Activated T-helper 2 cell treated with anti-CD3 and anti-CD28 coated beads, Interferon-gamma antibody, Interleukin-2, Interleukin-4, amounts not matched to agents 10 μg/mL and 5 μg/mL and 100 μg/mL, durations not matched to agents 14 hours and 24 hours and 36 hours (primary cell): ENCODE measurements at regions not wholly inside any gene's neighbourhood (a gene's known extent, or its start where the extent isn't known, plus 50 kb on each side); places are given as distances from the start of the nearest gene placed in this dataset.

Source experiments
- DNase-seq: peaks from one replicate; pipeline ENCODE4 v3.0.0; 2021; ENCODE audit warnings: low spot score
- H3K27ac Mint-ChIP-seq: one replicate; pipeline ENCODE4 v1.8.0; 2021; ENCODE audit warnings: mixed read lengths
- H3K27me3 Mint-ChIP-seq: one replicate; pipeline ENCODE4 v1.8.0; 2021; ENCODE audit warnings: low read depth, mixed read lengths
- H3K36me3 Mint-ChIP-seq: one replicate; pipeline ENCODE4 v1.8.0; 2021; ENCODE audit warnings: low read depth, mixed read lengths
- H3K4me1 Mint-ChIP-seq: one replicate; pipeline ENCODE4 v1.8.0; 2021; ENCODE audit warnings: low read depth, mixed read lengths
- H3K4me3 Mint-ChIP-seq: one replicate; pipeline ENCODE4 v1.8.0; 2021; ENCODE audit warnings: low read depth, mild to moderate bottlenecking, moderate library complexity, mixed read lengths
- H3K9me3 Mint-ChIP-seq: one replicate; pipeline ENCODE4 v1.8.0; 2021; ENCODE audit warnings: mixed read lengths
- intact Hi-C: fragments of 100-400 bp; cut with micrococcal nuclease; formaldehyde crosslinking; loops from one replicate; pipeline ENCODE4 v1.15.1; 2023

DNA sequence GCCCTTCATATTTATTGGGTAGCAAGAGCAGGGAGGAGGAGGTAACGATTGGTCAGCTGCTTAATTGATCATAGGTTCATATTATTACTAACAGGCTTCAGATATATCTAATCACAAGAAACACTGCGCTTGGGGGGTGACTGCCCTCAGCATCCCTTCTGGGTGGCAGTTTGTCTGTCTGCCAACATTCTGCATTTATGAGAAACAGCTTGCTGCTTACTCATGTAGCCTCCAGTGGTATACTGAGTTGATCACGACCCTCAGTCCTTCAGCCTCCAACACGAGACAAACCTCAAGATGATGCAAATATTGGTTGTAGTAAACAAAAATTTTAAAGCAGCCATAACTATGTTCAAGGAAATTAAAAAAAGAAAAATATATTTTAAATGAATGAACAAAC, 657.8 kb upstream of the PHF14 start:
- Mint-ChIP-seq H3K27me3 (no peaks in the 10 kb centered on the region), H3K9me3 (peaks cover 16% of the 10 kb centered on the region), H3K4me3 (no peak overlapping the region), H3K27ac (no peak overlapping the region), H3K4me1 (no peaks in the 10 kb centered on the region), H3K36me3 (no peaks in the 10 kb centered on the region)
- intact Hi-C loops: no loop called here
- DNase-seq: no peak

DNA sequence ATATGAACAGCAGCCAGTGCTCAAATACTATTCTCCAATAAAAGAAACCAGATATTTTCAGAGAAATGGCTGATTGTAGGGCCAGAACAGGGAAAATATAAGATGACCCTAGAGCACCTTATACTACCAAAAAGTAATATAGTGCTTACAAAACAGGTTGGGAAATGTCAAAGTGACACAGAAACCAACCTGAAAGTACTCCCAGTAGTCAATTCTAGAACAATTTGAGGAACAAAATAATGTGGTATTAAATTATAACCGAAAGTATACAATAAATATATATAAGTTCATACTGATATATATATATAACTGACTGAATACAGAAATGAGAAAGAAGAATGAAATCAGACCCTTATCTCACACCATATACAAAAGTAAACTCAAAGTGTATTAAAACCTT, 657.2 kb upstream of the PHF14 start:
- Mint-ChIP-seq H3K27me3 (no peaks in the 10 kb centered on the region), H3K4me1 (no peaks in the 10 kb centered on the region), H3K36me3 (no peaks in the 10 kb centered on the region), H3K4me3 (no peak overlapping the region), H3K9me3 (peaks cover 16% of the 10 kb centered on the region), H3K27ac (no peak overlapping the region)
- no peak for DNase-seq
- intact Hi-C loops: no loop called here

DNA sequence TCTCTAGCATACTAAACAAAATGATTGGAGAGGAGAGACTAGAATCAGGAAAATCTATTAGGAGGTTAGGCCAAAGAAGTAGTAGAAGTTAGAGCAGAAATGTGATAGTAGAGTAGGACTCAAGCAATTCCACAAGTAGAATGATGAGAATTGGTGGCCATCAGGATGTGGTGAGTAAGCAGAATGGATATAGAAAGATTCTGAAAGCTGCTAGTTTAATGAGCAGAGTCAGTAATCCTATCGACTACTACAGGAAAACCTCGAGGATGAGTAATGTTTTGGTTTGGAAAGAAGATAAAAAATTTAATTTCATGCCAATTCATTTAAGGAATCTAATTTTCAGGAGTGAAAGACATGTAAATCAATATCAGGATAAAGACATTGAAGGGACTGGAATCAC, 648.3 kb upstream of the PHF14 start:
- H3K9me3 Mint-ChIP-seq: peaks cover 6% of the 10 kb centered on the region
- H3K27me3 Mint-ChIP-seq: no peaks in the 10 kb centered on the region
- intact Hi-C loops: no loop called here
- H3K36me3 Mint-ChIP-seq: no peaks in the 10 kb centered on the region
- no peak overlapping the region for H3K27ac Mint-ChIP-seq
- DNase-seq: no peak
- no peaks in the 10 kb centered on the region for H3K4me1 Mint-ChIP-seq
- H3K4me3 Mint-ChIP-seq: no peak overlapping the region

DNA sequence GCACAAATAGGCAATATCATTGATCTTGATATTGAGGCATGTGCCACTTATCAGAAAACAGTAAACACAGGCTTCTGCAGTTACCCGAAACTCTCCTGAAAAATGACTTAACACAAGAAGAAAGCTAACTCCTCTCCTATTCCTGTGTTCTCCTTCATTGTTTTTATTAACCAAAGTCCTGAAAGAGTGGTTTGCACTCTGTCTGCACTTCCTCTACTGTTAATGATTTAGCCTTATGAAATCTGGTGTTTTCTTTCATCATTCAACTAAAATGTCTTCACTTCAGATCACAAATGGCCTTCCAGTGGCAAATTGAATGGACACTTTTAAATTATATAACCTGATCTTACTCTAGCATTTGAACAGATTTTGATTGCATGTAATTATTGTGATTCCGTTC, 630.6 kb upstream of the PHF14 start:
- H3K27me3 Mint-ChIP-seq: no peaks in the 10 kb centered on the region
- H3K4me3 Mint-ChIP-seq: no peak overlapping the region

DNA sequence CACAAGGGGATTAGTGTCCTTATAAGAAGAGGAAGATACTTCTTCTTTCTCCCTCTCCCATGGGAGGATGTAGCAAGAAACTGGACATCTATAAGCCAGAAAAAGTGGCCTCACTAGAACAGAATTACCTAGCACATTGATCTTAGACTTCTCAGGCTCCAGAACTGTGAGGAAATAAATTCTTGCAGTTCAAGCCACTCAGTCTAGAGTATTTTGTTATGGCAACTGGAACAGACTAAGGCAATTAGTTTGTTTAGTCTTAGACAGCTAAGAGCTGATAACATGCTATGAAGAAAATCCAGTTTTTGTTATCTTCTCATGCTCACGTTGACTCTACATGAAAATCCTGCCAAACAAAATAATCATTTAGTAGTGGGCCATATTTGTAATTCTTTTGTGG, 627.6 kb upstream of the PHF14 start:
- Mint-ChIP-seq H3K27ac (no peak overlapping the region), H3K36me3 (no peaks in the 10 kb centered on the region), H3K9me3 (peaks cover 3% of the 10 kb centered on the region), H3K4me1 (no peaks in the 10 kb centered on the region), H3K27me3 (no peaks in the 10 kb centered on the region), H3K4me3 (no peak overlapping the region)
- no peak for DNase-seq
- intact Hi-C loops: no loop called here

More for the DNA sequence above, 630.6 kb upstream of the PHF14 start:
- peaks cover 3% of the 10 kb centered on the region for H3K9me3 Mint-ChIP-seq
- DNase-seq: no peak
- H3K36me3 Mint-ChIP-seq: no peaks in the 10 kb centered on the region
- H3K4me1 Mint-ChIP-seq: no peaks in the 10 kb centered on the region
- intact Hi-C loops: no loop called here
- H3K27ac Mint-ChIP-seq: no peak overlapping the region

DNA sequence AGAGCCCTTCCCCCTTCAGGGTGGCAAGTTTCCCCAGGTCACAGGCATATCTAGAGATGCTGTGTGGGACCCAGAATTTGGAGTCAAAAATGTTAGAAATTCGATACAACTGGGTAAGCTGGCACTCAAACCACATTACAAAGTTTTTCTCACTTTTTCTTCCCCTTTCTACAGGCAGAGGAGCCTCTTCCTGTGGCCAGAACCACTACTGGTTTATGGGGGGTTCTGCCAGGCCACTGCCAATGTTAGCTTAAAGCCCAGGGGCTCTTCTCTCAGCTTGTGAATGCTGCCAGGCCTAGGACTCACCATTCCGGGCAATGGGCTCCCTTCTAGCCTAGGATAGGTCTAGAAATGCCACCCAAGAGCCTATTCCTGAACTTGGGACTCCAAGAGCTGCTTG, 617.9 kb upstream of the PHF14 start:
- intact Hi-C loops: no loop called here
- Mint-ChIP-seq H3K9me3 (peaks cover 27% of the 10 kb centered on the region), H3K27me3 (no peaks in the 10 kb centered on the region), H3K36me3 (no peaks in the 10 kb centered on the region), H3K27ac (no peak overlapping the region), H3K4me3 (no peak overlapping the region), H3K4me1 (no peaks in the 10 kb centered on the region)
- no peak for DNase-seq

DNA sequence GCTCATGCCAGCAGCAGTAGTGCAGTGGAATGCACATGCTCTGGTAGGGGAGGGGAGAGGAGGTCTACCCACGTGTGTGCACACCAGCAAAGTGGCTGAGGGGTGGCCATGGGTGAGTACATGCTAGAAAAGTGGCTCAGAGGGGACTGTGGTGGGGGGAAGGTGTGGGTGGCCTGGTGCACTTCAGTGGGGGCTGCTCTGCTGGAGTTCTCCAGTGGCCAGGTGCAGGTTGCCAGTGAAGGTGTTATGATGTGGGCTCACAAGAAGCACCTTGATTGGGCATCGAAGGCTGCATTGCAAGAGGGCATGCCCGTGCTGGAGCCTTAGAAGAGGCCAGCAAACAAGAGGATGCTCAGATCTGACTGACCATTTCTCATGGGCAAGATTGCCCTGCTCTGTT, 613.6 kb upstream of the PHF14 start:
- Mint-ChIP-seq H3K27me3 (no peaks in the 10 kb centered on the region), H3K4me3 (no peak overlapping the region), H3K27ac (no peak overlapping the region), H3K9me3 (peaks cover 19% of the 10 kb centered on the region), H3K36me3 (no peaks in the 10 kb centered on the region), H3K4me1 (no peaks in the 10 kb centered on the region)
- no peak for DNase-seq
- intact Hi-C loops: no loop called here

DNA sequence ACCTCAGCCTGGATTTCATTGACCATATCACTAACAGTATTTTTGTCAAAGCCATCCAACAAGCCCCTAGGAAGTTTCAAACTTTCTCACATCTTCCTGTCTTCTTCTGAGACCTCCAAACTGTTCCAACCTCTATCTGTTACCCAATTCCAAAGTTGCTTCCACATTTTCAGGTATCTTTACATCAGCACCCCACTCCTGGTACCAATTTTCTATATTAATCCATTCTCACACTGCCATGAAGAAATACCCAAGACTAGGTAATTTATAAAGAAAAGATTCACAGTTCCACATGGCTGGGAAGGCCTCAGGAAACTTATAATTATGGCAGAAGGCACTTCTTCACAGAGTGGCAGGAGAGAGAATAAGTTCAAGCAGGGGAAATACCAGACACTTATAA, 571.9 kb upstream of the PHF14 start:
- intact Hi-C loops: no loop called here
- H3K9me3 Mint-ChIP-seq: peaks cover 44% of the 10 kb centered on the region
- DNase-seq: no peak
- no peaks in the 10 kb centered on the region for H3K27me3 Mint-ChIP-seq
- no peak overlapping the region for H3K27ac Mint-ChIP-seq
- no peaks in the 10 kb centered on the region for H3K4me1 Mint-ChIP-seq
- no peaks in the 10 kb centered on the region for H3K36me3 Mint-ChIP-seq
- no peak overlapping the region for H3K4me3 Mint-ChIP-seq

DNA sequence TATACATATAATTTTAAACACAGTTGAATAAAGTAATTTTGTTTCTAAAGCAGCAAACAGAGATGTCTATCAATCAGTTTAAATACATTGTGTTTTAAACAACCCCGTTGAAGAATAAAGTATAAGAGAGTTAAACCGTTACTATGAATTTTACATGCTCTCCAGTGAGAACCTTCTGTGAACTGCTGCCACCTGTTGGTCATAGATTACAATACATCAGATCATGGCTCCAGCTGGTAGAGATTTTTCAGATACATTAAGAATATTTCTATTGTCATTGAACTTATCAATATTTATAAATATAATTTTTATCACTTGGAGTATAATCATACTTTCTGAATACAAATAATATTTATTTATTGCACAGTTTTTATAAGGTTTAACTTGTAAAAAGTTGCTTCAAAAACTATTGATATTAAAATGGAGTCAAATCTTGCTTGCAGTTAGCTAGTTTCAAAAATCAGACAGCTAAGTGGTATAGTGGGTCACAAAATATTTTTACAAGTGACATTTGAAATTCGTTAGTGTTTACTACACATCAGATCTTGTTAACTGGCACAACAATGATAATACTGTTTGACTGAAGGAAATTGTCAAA, 561.2 kb upstream of the PHF14 start:
- no peaks in the 10 kb centered on the region for H3K9me3 Mint-ChIP-seq
- no peak for DNase-seq
- intact Hi-C loops: loop anchor here (5.0 to 10.0 kb wide), 2 partner anchors 475 to 1978 kb away; partner anchors contain the start of gene NXPH1

DNA sequence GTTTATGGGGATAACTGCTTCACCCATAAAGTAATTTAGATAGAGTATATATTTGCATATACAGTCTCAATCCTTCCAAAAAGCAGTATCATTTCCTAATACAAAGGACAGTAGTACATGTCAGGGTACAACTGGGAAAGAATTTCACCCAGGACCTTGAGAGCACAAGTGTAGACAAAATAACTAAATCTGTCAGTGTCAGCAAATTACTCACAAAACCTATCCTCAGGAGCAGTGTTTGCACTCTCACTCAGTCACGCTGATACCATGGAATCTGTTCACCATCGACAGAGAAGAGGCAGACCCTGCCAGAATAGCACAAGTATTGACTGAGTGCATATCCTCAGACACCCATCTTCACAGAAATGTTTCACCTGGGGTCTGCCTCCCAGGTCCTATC, 554.7 kb upstream of the PHF14 start:
- H3K9me3 Mint-ChIP-seq: no peaks in the 10 kb centered on the region
- no peaks in the 10 kb centered on the region for H3K4me1 Mint-ChIP-seq
- H3K27me3 Mint-ChIP-seq: no peaks in the 10 kb centered on the region
- H3K27ac Mint-ChIP-seq: no peak overlapping the region
- no peak overlapping the region for H3K4me3 Mint-ChIP-seq
- intact Hi-C loops: loop anchor here (10.0 kb wide), 1 partner anchor 1984 kb away; the partner anchor contains the start of gene NXPH1
- H3K36me3 Mint-ChIP-seq: no peaks in the 10 kb centered on the region
- DNase-seq: no peak

More for the DNA sequence above, 561.2 kb upstream of the PHF14 start:
- Mint-ChIP-seq H3K36me3 (no peaks in the 10 kb centered on the region), H3K4me3 (no peak overlapping the region), H3K27me3 (no peaks in the 10 kb centered on the region), H3K4me1 (no peaks in the 10 kb centered on the region), H3K27ac (no peak overlapping the region)

DNA sequence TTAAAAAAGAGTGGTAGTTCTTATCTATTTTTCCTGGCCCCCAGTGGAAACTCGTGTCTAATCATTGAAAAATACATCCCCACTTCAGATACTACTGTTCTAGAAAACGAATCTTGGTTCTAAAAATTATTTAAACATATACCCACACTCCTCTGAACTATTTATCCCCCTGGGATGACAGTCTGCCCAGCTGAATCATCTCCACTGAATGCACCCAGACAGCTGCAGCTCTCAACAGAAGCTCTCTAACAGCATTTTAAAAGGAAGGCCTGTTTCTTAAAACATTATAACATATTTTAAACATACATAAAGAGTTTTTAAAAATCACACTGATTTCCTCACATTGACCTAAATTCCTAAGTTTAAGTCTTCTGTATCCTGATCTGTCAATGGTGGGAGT, 544.6 kb upstream of the PHF14 start:
- no peaks in the 10 kb centered on the region for H3K36me3 Mint-ChIP-seq
- no peak overlapping the region for H3K4me3 Mint-ChIP-seq
- no peak for DNase-seq
- intact Hi-C loops: no loop called here
- H3K27me3 Mint-ChIP-seq: no peaks in the 10 kb centered on the region
- H3K27ac Mint-ChIP-seq: no peak overlapping the region
- no peaks in the 10 kb centered on the region for H3K4me1 Mint-ChIP-seq
- no peaks in the 10 kb centered on the region for H3K9me3 Mint-ChIP-seq

DNA sequence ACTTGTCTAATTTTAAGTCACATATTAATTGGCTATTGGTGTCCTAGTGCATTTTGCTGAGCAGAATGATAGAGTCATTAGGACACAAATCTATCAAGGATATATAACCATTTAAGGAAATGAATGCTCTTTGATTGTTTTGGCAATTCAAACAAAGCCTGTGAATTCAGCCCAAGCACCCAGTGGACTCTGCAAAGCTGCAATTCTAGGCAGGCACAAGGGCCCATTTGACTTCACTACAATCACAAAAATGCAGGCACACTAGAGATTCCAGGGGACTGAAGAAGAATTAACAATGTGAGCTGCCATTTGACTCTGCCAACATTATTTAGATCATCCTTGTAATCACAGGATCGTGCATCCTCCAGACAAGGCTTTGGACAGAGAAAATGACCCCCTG, 544.2 kb upstream of the PHF14 start:
- H3K9me3 Mint-ChIP-seq: no peaks in the 10 kb centered on the region
- intact Hi-C loops: no loop called here
- DNase-seq: no peak
- H3K4me3 Mint-ChIP-seq: no peak overlapping the region
- H3K36me3 Mint-ChIP-seq: no peaks in the 10 kb centered on the region
- H3K27me3 Mint-ChIP-seq: no peaks in the 10 kb centered on the region
- no peaks in the 10 kb centered on the region for H3K4me1 Mint-ChIP-seq
- no peak overlapping the region for H3K27ac Mint-ChIP-seq

DNA sequence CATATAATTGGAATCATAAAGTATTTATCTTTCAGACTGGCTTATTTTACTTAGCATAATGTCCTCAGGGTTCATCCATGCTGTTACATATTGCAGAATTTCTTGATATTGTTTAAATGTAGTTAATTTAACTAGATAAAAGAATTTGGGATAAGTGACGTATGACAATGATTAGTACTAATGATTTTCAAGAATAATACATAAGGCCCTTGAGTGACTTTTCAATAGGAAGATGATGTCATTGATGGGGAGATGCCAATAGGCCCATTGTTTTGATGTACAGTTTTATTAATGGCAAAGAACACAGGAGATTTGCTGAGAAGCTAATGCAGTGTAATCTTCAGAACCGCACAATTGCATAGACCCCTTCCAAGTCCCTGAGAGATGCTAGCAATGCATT, 537.4 kb upstream of the PHF14 start:
- Mint-ChIP-seq H3K4me3 (no peak overlapping the region), H3K27ac (no peak overlapping the region), H3K36me3 (no peaks in the 10 kb centered on the region), H3K9me3 (no peaks in the 10 kb centered on the region), H3K27me3 (no peaks in the 10 kb centered on the region), H3K4me1 (no peaks in the 10 kb centered on the region)
- no peak for DNase-seq
- intact Hi-C loops: no loop called here

DNA sequence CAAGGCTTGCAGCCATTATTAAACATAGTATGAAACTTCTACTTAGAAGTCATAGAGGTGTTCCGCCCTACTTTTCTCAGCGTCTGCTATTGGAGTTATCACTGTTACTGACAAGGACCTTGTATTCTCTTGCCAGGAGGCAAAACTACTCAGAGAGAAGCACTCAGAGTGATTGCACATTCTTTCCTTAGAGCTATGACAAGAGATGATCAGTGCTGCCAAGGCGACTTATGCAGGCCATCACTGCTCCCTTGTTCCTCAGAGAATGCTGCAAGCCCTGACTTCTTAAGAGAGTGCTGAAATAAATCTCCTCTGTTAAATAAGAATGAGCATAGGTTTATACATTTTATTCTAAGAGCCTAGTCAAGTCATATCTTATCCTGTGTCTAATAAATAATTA, 534.6 kb upstream of the PHF14 start:
- Mint-ChIP-seq H3K27me3 (no peaks in the 10 kb centered on the region), H3K36me3 (no peaks in the 10 kb centered on the region), H3K4me1 (no peaks in the 10 kb centered on the region), H3K4me3 (no peak overlapping the region), H3K27ac (no peak overlapping the region), H3K9me3 (peaks cover 12% of the 10 kb centered on the region)
- no peak for DNase-seq
- intact Hi-C loops: no loop called here
